HL-60 (cell line): ENCODE measurements at regions not wholly inside any gene's neighbourhood (a gene's known extent, or its start where the extent isn't known, plus 50 kb on each side); places are given as distances from the start of the nearest gene placed in this dataset.

Experiments used
- POLR2AphosphoS5 ChIP-seq: IDR thresholded peaks from 2 replicates; pipeline ENCODE4 v1.6.1; 2012; ENCODE audit warnings: low read depth
- TF ChIP-seq, protein P1 (sequence below): IDR thresholded peaks from one replicate; pipeline ENCODE4 v1.5.1; 2011; ENCODE audit warnings: low read length, control low read depth, inconsistent platforms; ENCODE audit not compliant: insufficient read depth

DNA sequence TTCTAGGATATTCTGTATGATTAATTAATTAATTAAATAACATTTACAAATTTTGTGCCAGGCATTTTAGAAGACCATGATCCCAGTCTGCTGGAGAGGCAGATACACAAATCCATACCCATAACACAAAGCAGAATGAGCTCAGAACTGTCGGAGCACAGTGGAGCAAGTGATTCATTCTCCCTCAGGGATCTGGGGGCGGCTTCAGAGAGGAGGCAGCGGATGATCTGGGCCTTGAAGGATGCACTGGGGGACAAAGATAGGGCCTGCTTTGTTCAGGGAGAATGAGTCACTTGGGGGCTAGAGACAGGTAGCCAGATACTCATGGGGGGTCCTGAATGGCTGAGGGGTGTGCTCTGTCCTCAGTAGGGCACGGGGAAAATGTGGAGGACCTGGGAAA, 50.9 kb upstream of the TRABD2B start:
- TF ChIP-seq POLR2AphosphoS5, result no peak
- TF ChIP-seq, protein P1, sequence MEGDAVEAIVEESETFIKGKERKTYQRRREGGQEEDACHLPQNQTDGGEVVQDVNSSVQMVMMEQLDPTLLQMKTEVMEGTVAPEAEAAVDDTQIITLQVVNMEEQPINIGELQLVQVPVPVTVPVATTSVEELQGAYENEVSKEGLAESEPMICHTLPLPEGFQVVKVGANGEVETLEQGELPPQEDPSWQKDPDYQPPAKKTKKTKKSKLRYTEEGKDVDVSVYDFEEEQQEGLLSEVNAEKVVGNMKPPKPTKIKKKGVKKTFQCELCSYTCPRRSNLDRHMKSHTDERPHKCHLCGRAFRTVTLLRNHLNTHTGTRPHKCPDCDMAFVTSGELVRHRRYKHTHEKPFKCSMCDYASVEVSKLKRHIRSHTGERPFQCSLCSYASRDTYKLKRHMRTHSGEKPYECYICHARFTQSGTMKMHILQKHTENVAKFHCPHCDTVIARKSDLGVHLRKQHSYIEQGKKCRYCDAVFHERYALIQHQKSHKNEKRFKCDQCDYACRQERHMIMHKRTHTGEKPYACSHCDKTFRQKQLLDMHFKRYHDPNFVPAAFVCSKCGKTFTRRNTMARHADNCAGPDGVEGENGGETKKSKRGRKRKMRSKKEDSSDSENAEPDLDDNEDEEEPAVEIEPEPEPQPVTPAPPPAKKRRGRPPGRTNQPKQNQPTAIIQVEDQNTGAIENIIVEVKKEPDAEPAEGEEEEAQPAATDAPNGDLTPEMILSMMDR, result no peak
